ACHN (cell line): ENCODE measurements at regions not wholly inside any gene's neighbourhood (a gene's known extent, or its start where the extent isn't known, plus 50 kb on each side); places are given as distances from the start of the nearest gene placed in this dataset.

Experiments used
- DNase-seq: peaks from one replicate; pipeline ENCODE4 v3.0.0-alpha.2; 2015
- in situ Hi-C: cut with HindIII; loops from 2 replicates; pipeline ENCODE4 v1.10.0; 2017; ENCODE audit warnings: low sequenced_read_pairs, low pct_ligation_motif_present, low pct_unique_long_range_greater_than_20kb

DNA sequence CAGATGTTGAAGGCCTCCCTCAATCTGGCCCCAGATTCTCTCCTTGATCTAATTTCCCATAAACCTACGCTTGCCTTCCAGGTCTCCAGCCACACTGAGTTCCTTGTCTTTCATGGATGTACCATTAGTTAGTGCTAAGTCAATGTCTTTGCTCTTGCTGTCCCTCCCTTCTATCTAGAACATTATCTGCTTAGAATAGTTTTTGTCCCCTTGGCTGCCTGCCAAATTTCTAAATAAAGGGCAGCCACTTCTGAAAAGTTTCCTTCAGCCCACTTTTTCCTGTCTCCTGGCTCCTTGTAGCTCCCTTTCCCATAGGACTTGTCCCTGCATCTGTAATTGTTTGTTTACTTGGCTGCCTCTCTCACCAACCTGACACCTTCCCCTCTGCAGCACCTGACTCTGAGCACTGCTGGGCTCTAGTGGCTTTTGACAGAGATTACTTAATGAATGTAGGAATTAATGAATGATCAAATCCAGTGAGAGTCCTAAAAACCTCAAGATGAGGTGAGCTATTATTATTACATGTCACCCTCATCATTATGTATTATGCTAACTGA is 58.3 kb downstream of the CXCL12 start:
- DNase-seq, result no peak
- in situ Hi-C loops, result no loop called here

DNA sequence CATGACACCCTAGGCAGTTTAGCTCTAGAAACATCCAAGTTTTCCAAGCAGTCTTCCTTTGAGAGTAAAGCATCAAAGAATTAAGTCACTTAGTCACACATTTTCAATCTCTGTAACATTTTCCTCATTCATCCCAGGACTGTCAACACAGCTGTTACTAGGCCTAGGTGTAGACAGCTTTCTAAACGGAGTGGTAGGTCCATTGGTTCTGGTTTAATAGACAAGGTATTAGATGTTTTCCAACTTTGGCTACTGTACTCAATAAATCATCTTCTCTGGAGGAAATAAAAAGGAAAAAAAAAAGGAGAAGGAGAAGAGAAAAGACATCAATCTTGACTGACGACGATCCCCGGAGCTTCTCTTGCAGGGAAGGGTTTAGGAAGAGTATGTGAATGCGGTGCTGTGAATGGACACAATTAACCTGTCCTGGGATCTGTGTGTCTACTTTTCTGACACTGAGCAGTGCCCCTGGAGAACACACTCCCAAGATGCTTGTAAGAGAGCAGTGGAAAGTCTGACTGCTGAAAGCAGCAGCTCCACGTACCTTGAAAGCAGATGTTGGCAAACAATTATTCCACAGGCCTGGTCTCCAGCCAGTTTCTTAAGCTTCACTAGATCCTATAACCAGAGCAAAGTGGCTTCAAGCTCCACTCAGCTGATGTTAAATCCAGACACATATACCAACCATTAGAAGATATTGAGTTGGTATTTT is 59.1 kb downstream of the CXCL12 start:
- DNase-seq, result no peak
- in situ Hi-C loops, result no loop called here

DNA sequence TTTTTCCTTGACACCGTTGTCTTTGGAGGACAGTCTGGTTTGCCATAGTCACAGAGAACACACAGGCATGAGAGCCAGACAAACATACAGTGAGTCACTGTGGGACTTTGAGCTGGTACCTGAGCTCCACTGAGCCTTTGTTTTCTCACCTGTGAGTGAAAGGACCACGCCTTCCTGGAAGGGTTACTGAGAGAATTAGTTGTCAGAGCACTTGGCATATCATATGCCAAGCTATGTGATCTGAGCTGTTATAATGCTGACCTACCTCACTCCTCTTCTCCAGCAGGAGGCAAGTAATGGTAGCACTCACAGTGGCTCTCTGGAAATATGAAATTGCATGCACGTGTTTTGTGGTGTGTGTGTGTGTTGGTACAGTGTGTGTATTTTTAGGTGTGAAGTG is 59.7 kb downstream of the CXCL12 start:
- no peak for DNase-seq
- in situ Hi-C loops, result no loop called here

DNA sequence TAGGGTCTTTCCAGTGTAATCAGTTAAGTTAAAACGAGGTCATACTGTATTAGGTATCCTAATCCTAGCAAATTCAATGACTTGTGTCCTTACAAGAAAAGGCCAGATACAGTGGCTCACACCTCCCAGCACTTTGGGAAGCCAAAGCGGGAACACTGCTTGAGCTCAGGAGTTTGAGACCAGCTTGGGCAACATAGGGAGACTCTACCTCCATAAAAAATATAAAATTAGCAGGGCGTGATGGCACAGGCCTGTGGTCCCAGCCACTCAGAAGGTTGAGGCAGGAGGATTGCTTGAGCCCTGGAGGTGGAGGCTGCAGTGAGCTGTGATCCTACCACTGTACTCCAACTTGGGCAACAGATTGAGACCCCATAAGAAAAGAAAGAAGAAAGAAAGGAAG is 61.1 kb downstream of the CXCL12 start:
- no peak for DNase-seq
- in situ Hi-C loops, result no loop called here

DNA sequence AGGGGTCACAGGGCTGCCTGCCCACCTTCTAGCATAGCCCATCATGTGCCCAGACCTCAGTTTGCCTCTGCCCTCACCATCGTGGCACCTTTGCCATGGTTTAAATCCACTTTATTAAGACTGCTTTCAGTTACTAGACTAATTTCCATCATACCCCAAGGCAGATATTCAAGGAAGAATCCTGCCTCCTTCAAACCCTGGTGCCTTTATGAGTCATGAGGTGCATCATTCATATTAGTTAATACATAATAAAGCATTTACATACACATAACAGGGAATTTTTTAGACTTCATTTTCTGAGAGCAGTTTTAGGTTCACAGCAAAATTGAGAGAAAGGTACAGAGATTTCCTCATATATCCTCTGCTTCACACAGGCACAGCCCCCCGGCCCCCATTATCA is 62.8 kb downstream of the CXCL12 start:
- no peak for DNase-seq
- in situ Hi-C loops, result no loop called here

DNA sequence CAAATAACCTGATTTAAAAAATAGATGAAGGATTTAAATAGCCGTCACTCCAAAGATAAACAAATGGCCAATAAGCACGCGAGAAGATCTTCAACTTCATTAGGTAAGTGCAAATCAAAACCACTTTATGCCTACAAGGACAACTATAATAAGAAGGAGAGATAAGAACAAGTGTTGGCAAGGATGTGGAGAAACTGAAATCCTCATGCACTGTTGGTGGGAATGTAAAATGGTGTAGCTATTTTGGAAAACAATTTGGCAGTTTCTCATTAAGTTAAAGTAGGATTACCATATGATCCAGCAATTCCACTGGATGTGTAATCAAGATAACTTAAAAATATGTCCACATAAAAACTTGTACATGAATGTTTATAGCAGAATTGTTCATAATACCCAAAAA is 64.1 kb downstream of the CXCL12 start:
- DNase-seq, result no peak
- in situ Hi-C loops, result no loop called here

DNA sequence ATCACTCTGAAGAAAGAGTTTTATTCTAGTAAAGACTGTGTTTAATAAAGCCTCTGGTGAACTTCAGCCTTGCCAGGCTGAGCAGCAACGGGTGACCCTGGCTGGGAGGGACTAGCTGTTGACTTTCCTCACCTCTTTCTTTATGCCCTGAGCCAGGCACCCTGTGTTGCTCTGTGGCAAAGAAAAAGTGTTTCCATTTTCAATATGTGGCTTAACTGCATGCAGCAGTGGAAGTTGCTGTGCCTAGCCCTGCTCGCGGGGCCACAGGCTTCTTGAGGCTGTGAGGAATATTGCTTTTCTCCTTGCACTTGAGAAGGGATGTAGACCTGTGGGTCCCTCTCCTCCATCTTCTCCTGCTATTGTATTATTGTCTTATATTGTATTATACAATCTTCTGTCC is 67.0 kb downstream of the CXCL12 start:
- in situ Hi-C loops, result no loop called here
- DNase-seq, result no peak

DNA sequence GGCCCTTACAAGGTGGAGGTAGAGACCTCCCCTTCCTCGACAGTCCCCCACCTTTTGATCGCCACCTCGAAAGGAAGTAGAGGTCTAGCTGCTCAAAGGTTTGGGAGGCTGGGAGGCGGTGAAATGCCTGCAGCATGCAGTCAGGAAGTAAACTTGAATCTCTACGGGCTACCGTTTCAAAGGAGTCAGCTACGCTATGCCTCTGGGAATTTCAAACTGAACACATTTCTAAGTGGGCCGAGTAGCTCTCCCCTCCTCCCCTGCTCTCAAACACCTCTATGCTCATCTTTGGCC is 68.0 kb downstream of the CXCL12 start:
- in situ Hi-C loops, result no loop called here
- DNase-seq, result no peak

DNA sequence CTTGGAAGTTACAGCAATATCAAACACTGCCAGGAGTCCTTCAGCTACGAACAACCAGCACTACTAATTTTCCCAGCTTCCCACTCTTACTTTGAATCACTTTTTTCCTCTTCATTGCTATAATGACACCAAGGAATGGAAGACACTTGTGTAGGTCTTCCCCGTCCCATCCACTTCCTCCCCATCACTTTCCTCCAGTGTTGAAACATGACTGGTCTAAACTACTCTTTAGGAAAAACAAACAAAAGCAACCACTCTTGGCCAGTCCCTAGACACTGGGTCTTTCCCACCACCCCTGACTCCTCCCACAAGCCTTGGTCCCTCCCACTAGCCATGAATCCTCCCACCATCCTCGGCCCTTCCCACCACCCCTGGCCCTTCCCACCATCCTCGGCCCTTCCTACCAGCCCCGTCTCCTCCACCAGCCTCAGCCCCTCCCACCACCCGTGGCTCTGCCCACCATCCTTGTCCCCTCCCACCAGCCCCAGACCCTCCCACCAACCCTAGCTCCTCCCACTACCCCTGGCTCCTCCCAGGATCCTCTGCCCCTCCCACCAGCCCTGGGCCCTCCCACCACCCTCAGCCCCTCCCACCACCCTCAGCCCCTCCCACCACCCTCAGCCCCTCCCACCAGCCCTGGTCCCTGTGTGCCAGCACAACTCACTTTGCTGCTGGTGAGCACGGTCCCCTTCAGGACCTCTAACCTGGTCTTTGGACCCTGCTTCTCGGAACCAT is 68.5 kb downstream of the CXCL12 start:
- in situ Hi-C loops, result no loop called here
- DNase-seq, result no peak

DNA sequence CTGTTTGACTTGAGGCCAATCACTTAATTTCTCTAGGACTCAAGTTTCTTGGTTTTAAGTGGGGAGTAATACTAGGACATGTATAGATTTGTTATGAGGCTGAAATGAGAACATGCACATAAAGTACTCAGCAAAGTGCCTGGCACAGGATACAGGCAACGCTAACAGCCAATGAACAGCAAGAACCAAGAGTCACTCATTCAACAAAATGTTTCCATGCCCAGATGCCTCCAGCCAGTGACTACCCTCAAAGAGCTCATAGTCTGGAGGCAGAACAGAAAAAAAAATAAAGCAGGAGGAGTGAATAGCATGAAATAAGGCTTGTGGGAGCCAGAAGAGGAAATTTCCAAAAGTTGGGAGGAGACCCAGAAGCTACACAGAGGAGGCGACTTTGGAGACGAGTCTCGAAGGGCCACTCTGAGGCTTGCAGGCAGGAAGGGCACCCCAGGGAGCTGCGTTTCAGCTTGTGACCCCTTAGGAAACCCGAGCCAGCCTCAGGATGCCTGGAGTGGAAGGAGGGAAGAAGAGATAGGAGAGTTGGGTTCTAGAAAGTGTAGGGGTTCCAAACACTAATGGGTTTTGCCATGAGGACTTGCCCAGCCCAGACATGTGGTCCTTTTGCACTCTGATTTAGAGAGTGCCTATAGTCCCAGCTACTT is 70.0 kb downstream of the CXCL12 start:
- DNase-seq, result no peak
- in situ Hi-C loops, result no loop called here

DNA sequence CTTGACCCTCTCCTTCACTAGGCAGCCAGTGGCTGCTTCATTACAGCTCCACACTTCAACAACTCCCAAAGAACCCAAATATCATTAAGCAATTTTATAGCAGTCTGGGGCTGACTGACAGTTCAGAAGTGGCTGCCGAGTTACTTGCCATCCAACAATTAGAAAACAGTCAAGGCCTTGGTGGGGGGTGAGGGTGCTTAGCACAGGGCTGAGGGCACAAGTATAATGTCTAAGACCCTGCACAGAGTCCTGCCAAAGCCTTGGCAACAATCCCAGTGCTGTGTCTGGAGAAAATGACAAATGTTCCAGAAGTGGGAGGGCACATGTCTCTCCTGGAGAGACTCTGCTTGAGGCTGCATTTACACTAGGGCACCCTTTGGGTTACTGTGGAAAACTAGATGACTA is 71.1 kb downstream of the CXCL12 start:
- no peak for DNase-seq
- in situ Hi-C loops, result no loop called here

DNA sequence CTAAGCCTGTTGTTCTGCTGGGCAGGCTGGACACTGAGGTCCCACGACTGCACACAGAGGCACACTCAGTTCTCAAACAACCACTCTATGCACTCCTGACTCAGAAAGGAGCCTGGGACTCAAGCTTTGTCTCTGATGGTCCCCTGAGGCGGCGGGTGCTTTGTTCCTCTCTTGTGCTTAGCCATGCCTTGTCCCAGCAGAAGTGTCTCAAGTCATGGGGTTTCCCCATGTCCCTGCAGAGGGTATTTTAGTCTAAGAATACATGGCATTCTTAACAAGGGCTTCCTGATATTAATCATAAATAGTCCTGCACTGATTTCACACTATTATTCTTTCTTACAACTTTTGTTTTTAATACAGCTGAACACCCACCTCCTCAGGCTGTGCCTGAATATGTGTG is 72.5 kb downstream of the CXCL12 start:
- in situ Hi-C loops, result no loop called here
- no peak for DNase-seq

DNA sequence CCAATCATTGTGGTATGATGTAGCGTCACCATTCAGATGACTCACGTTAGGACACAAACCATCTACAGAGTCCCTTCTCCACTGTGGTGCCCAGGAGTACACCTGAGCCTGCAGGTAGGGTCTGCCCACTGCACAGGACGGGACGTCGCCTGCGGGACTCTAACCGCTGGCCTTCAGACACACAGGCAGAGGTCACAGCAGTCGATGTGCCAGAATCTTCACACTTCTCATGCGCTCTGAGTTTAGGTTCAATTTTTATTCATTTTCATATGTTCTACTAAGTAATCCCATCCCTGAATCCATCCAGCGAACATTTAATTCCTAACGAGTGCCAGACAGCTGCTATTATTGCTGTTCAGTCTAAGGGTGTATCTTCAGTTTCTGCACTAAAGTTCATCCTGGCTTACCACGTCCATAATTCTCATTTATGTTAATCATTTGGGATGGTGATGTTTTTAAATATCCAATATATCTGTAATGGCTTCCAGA is 73.3 kb downstream of the CXCL12 start:
- DNase-seq, result no peak
- in situ Hi-C loops, result no loop called here

DNA sequence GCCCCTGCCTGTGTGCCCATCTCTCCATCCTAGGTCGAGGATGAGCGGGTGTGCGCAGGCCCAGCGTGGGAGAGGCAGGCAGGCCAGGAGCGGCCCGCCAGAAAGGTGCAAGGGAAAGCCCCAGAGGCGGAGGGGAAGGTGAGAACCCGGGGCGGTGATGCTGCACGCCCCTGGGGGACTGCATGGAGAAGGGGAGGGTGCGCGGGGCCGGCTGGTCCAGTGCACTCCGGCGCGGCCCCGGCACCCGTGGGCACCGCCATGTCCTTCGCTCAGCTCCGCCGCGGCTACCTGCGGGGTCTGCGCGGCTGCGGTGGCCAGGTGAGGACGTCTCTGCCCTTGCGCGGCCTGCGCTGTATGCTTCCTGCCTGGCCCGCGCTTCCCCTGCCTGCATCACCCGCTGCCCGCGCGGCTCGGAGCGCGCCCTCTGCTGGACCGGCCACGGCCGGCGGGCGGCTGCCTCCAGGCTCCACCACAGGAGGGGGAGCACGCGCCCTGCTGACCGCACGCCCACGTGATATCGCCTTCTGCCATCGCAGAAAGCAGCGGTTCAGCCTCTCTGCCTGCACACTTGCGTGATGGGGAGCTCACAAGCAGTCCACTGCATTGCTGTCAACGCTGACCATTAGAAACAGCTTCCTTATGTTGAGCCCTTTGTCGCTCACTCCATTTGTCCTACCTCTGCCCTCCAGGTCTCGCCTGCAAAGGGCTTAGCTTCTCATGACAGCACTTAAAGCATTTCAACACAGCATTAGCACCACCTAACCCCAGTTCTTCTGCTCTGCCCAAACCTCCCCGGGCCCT is 73.9 kb downstream of the CXCL12 start:
- in situ Hi-C loops, result no loop called here
- peak; percentile 56 for DNase-seq

DNA sequence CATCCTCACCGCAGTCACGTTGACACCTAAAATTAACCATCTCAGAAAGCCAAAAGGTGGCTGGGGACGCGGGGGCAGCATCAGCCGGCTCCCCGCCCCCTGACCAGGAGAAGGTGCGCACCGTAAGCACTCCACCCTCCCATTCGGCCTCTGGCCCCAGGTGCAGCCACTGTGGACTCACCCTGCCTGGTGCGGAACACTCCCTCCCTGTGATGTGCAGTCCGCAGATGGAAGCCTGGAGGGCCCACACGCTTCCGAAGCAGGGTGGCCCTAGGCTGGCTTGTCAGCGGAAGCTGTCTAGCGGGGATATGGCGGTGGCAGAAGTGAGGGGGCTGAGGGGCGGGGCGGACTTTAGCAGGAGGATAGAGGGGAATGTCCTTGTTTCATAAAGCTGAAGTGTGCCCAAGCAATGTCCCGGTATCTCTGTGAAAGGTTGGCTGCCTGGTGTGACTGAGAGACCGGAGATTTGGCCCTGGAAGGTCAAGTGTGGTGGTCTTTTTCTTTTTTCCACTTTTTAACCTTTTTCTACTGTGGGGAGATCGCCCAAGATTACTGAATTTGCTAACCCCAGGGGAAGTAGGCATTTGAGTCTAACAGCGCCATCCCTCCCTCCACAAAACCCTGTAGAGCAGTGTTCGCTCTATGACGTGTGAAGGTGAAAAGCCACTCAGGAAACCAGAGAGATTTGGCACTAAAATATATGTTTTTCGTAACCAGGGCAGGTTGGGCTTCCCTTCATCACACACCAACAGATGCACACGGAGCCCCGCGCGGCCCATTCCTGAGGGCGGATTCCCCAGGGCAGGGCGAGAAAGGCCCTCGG is 74.7 kb downstream of the CXCL12 start:
- DNase-seq, result no peak
- in situ Hi-C loops, result no loop called here

DNA sequence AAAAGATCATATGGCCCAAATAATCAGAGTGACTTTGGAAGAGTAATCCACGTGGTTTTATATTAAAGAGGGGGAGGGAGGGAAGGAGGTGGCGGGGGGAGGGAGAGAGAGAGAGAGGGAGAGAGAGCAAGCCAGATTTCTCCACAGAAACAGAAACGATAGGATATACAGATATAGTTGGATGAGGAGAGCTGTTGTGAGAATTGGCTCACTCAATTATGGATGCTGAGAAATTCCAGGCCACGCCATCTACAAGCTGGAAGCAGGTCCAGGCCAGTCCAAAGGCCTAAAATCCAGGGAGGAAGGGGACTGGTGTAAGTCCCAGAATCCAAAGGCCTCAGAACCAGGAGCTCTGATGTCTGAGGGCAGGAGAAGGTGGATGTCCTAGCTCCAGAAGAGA is 75.5 kb downstream of the CXCL12 start:
- in situ Hi-C loops, result no loop called here
- DNase-seq, result no peak

DNA sequence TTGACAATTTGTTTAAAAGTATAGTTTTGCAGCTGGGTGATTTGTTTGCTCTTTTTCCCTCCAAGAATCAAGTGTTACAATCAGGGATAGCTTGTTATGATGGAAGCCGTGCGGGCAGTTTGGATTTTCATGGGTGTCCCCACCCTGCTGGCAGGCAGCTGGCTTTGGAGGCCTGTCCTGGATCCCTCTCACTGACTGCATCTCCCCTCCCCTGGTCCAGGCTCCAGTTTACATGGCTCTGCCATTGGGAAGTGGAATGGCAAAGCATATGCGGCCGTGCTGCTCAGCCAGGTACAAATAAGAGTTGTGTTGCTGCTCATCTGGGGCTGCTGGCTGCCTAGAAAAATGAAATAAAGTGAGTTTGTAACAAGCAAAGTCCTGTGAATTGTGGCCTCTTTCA is 76.0 kb downstream of the CXCL12 start:
- in situ Hi-C loops, result no loop called here
- DNase-seq, result no peak

DNA sequence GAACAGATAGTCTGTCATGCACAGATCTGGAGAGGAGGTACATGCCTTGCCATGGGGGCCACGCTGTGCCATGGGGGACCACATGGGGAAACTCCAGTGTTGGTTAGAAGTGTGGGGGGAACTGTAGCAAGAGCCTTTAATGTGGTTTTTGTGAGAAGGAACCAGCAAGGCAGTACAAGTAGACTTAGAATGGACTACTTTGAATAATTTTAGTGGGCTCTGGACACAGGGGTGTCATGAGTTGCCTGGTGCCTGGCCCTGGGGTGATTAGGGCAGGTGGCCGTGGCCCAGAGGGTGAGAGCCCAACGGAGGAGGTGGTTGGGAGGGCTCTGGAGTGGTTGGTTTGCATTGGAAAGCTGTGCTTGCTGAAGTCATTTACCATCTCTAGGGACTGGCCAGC is 77.2 kb downstream of the CXCL12 start:
- DNase-seq, result no peak
- in situ Hi-C loops, result no loop called here
